ENCODE measurements at regions not wholly inside any gene's neighbourhood (a gene's known extent, or its start where the extent isn't known, plus 50 kb on each side); places are given as distances from the start of the nearest gene placed in this dataset.

GRCh38 chr5:121795511-121795910 is 56.2 kb upstream of the FTMT start:
- ChIA-PET CTCF (no interaction called here), POLR2A (ENCODE audit: unreplicated experiment) (no interaction called here)
- H3K27ac ChIP-seq (ENCODE audit: insufficient read depth, low read length), result no peak overlapping the region
- H3K56ac ChIP-seq (ENCODE audit: extremely low read depth, insufficient read depth, low read length), result no peak overlapping the region
- H3K9me3 ChIP-seq (ENCODE audit: control insufficient read depth, insufficient read depth, low read length), result no peaks in the 10 kb centered on the region
- H4K8ac ChIP-seq (ENCODE audit: low read depth in 2 of 2, low read length in 2 of 2), result no peak overlapping the region
- H4K5ac ChIP-seq (ENCODE audit: low read depth, low read length), result no peak overlapping the region
- in situ Hi-C loops (cut with MboI; ENCODE audit: low sequenced_read_pairs) (no loop called here), intact Hi-C loops (cut with micrococcal nuclease) (no loop called here), dilution Hi-C loops (cut with HindIII; ENCODE audit: low sequenced_read_pairs, unreplicated experiment) (no loop called here)
- no peak overlapping the region for H2AFZ ChIP-seq (replicated peaks; ENCODE audit: low read length, poor library complexity)
- BruUV-seq (replicated peaks), result no TSS peak
- H3K9ac ChIP-seq (ENCODE audit: low read depth, low read length), result no peak overlapping the region
- no peak overlapping the region for H3K23ac ChIP-seq (ENCODE audit: low read depth, low read length)
- no peak overlapping the region for H3K14ac ChIP-seq (replicated peaks; ENCODE audit: low read depth, low read length)
- H3K36me3 ChIP-seq (ENCODE audit: control insufficient read depth, insufficient read depth, low read length), result no peaks in the 10 kb centered on the region
- H2BK20ac ChIP-seq (ENCODE audit: low read depth, low read length), result no peak overlapping the region
- H3K79me1 ChIP-seq (ENCODE audit: low read depth in 1 of 2, low read length in 2 of 2), result no peaks in the 10 kb centered on the region
- no peak overlapping the region for H4K91ac ChIP-seq (ENCODE audit: insufficient read depth, low read depth, low read length)
- no CpG with 5 or more reads among the region's 2 CpGs for WGBS, 2 experiments (ENCODE audit: extremely low coverage in 2 of 2, insufficient read length in 1 of 2)
- H3K4me3 ChIP-seq (ENCODE audit: insufficient read depth, low read depth, low read length), result no peak overlapping the region
- no peak overlapping the region for H3K4me2 ChIP-seq (ENCODE audit: low read depth, low read length)
- H2AK5ac ChIP-seq (ENCODE audit: low read depth, low read length), result no peak overlapping the region
- H2BK120ac ChIP-seq (ENCODE audit: low read depth, low read length), result no peak overlapping the region
- H3K27me3 ChIP-seq (ENCODE audit: control insufficient read depth, insufficient read depth, low read length), result no peaks in the 10 kb centered on the region
- TF ChIP-seq RCOR1 (IDR thresholded peaks at IDR 0.05; ENCODE audit: insufficient replicate concordance, low read length) (no peak), POLR2A (IDR thresholded peaks at IDR 0.05; ENCODE audit: low read depth, low read length) (no peak), USF2 (IDR thresholded peaks at IDR 0.05; ENCODE audit: low read depth, low read length) (no peak), RAD21 (IDR thresholded peaks at IDR 0.05; ENCODE audit: low read length) (no peak), ELK1 (IDR thresholded peaks at IDR 0.05; ENCODE audit: borderline replicate concordance, low read depth, low read length) (no peak), MAFK (IDR thresholded peaks at IDR 0.05; ENCODE audit: low read depth, low read length) (no peak), MAZ (IDR thresholded peaks at IDR 0.05; ENCODE audit: borderline replicate concordance, low read depth, low read length) (no peak), NFE2L2 (IDR thresholded peaks at IDR 0.05; ENCODE audit: low read depth, low read length) (no peak), SMC3 (IDR thresholded peaks at IDR 0.05; ENCODE audit: low read depth, low read length) (no peak), MXI1 (IDR thresholded peaks at IDR 0.05; ENCODE audit: borderline replicate concordance, low read depth, low read length) (no peak), CTCF (conservative IDR thresholded peaks at IDR 0.05; ENCODE audit: low read depth, low read length) (no peak), RFX5 (IDR thresholded peaks at IDR 0.05; ENCODE audit: low read depth, low read length) (no peak), CHD1 (IDR thresholded peaks at IDR 0.05; ENCODE audit: low read depth, low read length) (no peak), FOS (IDR thresholded peaks at IDR 0.05; ENCODE audit: low read depth, low read length) (no peak), CEBPB (IDR thresholded peaks at IDR 0.05; ENCODE audit: low read depth, low read length) (no peak), BHLHE40 (IDR thresholded peaks at IDR 0.05; ENCODE audit: low read depth, low read length) (no peak)
- H3K4me1 ChIP-seq (ENCODE audit: control insufficient read depth, insufficient read depth, low read length), result no peaks in the 10 kb centered on the region
- H3K4ac ChIP-seq (ENCODE audit: low read depth, low read length), result no peak overlapping the region
- H2BK5ac ChIP-seq (ENCODE audit: low read depth, low read length, poor library complexity, severe bottlenecking), result no peak overlapping the region
- H4K20me1 ChIP-seq (ENCODE audit: insufficient read depth, low read length), result no peaks in the 10 kb centered on the region
- DNase-seq (no peak), ATAC-seq (ENCODE audit: low read depth) (no peak)
- no peaks in the 10 kb centered on the region for H3K9me1 ChIP-seq (ENCODE audit: insufficient read depth, low read length)
- no peak overlapping the region for H3K18ac ChIP-seq (ENCODE audit: low read depth, low read length)
- H2BK15ac ChIP-seq (ENCODE audit: low read depth, low read length), result no peak overlapping the region
- no peak overlapping the region for H2AK9ac ChIP-seq (replicated peaks; ENCODE audit: low read depth, low read length, poor library complexity)

All from IMR-90 (cell line).